ENCODE measurements at regions not wholly inside any gene's neighbourhood (a gene's known extent, or its start where the extent isn't known, plus 50 kb on each side); places are given as distances from the start of the nearest gene placed in this dataset.

DNA sequence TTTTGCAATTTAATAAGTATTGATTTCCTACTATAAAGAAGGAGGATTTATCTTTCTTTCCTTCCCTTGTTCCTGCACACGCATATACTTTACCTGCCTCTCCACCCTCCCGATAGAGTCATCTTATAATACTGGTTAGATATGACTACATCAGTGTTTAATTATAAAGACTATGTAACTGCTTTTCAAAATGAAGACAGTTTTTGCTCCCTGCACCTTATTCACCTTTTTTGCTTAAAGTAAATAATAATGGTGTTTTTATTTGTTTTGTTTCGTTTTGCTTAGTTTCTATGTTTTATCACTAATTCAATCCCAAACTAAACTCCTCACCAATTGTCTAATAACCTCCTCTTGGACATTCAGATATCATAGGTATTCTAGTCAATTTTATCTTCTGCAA is 101.9 kb upstream of the RORA start:
- intact Hi-C loops (cut with DNase I; ENCODE audit: low total_unique reads) = no loop called here
- no peaks in the 10 kb centered on the region for H3K4me1 ChIP-seq
- no peak overlapping the region for H3K27ac ChIP-seq
- TF ChIP-seq, protein P1, sequence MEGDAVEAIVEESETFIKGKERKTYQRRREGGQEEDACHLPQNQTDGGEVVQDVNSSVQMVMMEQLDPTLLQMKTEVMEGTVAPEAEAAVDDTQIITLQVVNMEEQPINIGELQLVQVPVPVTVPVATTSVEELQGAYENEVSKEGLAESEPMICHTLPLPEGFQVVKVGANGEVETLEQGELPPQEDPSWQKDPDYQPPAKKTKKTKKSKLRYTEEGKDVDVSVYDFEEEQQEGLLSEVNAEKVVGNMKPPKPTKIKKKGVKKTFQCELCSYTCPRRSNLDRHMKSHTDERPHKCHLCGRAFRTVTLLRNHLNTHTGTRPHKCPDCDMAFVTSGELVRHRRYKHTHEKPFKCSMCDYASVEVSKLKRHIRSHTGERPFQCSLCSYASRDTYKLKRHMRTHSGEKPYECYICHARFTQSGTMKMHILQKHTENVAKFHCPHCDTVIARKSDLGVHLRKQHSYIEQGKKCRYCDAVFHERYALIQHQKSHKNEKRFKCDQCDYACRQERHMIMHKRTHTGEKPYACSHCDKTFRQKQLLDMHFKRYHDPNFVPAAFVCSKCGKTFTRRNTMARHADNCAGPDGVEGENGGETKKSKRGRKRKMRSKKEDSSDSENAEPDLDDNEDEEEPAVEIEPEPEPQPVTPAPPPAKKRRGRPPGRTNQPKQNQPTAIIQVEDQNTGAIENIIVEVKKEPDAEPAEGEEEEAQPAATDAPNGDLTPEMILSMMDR (IDR thresholded peaks at IDR 0.05) = no peak
- H3K4me3 ChIP-seq = no peak overlapping the region
- WGBS, 2 donors = 91 to 94% methylated on average over 3 of the region's 3 CpGs
- no peak for DNase-seq
- no peaks in the 10 kb centered on the region for H3K9me3 ChIP-seq
- no peaks in the 10 kb centered on the region for H3K27me3 ChIP-seq
- no peaks in the 10 kb centered on the region for H3K36me3 ChIP-seq (ENCODE audit: low read depth, missing control alignments)

DNA sequence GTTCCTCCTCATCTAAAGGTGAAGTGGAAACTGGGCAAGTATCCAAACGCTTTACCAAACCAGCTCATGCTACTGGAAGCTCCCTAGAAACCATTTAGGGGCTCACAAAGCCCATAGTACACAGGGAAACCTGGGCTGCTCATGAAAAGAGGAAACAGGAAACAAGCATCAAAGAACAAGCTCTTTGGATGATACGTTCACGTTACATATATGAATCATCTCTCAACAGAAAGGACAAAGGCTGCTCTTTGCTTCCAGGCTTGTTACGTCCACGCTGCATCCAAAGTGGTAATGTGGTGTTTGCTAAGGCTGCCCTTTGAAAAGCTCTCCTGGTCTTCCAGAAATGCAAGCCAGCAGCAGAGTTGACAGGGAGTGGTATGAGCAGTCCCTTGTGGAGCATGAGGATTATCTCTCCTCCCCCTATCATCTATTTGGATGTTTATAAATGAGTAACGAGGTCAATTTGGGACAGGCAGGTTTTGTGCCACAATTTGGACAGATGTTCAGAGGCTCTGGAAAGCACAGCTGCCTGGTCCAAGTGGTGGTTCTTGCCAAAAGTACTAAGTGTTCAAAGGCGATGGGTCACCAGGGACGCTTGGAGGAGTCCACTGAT is 98.0 kb upstream of the RORA start:
- no peaks in the 10 kb centered on the region for H3K36me3 ChIP-seq (ENCODE audit: low read depth, missing control alignments)
- H3K27me3 ChIP-seq = no peaks in the 10 kb centered on the region
- H3K4me3 ChIP-seq = no peak overlapping the region
- no peaks in the 10 kb centered on the region for H3K9me3 ChIP-seq
- WGBS, 2 donors = 51 to 55% methylated on average over 8 of the region's 8 CpGs
- DNase-seq = peak; percentile 51
- intact Hi-C loops (cut with DNase I; ENCODE audit: low total_unique reads) = no loop called here
- peak overlapping the region in 1 of 2 donors; percentile 36 for H3K27ac ChIP-seq
- H3K4me1 ChIP-seq = no peaks in the 10 kb centered on the region
- TF ChIP-seq, protein P1 (IDR thresholded peaks at IDR 0.05) = no peak
- TF ChIP-seq POLR2A (IDR thresholded peaks at IDR 0.05) = no peak

DNA sequence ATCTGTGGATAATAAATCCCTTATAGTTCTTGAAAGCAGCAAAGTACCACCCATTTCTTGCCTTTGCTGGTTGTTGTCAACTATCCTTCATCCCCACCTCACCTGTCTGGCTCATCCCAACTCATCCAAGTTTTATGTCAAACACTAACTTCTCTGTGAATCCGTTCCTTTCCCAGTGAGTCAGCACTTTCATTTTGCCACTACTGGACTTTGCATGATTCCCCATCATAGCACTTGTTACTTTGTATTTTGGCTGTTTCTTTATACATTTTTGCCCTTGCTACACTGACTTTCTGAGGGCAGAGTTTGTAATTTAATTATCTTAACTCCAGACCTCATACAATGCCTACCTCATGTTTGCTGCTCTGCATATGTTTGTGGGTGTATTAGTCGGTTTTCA is 90.8 kb upstream of the RORA start:
- 71 to 88% methylated on average over 2 of the region's 2 CpGs for WGBS, 2 donors
- no peaks in the 10 kb centered on the region for H3K4me1 ChIP-seq
- H3K36me3 ChIP-seq (ENCODE audit: low read depth, missing control alignments) = no peaks in the 10 kb centered on the region
- no peak overlapping the region for H3K4me3 ChIP-seq
- H3K27ac ChIP-seq = no peak overlapping the region
- TF ChIP-seq POLR2A (IDR thresholded peaks at IDR 0.05) = no peak
- TF ChIP-seq, protein P1 (IDR thresholded peaks at IDR 0.05) = no peak
- H3K27me3 ChIP-seq = no peaks in the 10 kb centered on the region
- intact Hi-C loops (cut with DNase I; ENCODE audit: low total_unique reads) = no loop called here
- DNase-seq = no peak
- no peaks in the 10 kb centered on the region for H3K9me3 ChIP-seq

DNA sequence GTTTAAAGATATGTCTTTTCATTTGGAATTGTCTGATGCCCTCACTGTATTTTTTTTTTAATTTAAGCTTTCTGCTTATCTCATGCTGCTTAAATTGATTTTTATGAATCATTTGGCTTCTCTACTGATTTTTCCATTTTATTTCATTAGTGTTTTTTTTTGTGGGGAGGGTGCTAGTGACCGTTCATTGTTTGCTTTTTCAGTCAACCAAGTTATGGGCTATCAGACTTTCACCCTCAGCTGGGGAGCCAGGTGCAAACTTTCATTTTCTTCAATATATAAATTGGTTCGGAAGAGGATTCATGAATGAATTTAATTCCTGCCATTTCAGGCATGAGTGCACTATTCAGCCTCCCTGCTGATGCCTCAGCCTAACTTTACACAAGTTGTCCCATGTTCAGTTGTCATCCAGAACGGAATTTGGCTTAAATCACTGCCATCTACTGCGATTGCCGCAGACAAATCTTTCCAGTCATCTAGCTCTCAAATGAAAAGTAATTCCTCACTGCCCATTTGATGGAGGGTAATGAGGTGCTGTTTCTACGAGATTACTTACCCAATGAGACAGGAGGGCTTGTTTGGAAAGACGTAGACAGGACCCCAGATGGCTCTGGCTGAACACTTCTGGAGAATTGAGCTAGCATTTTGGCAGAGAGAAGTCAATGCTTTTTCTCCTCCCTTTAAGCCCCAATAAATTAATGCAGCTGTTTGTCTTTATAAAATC is 89.9 kb upstream of the RORA start:
- Histone ChIP-seq H3K27me3 (no peaks in the 10 kb centered on the region), H3K27ac (no peak overlapping the region), H3K9me3 (no peaks in the 10 kb centered on the region), H3K4me3 (no peak overlapping the region), H3K4me1 (no peaks in the 10 kb centered on the region), H3K36me3 (ENCODE audit: low read depth, missing control alignments) (no peaks in the 10 kb centered on the region)
- TF ChIP-seq, protein P1 (IDR thresholded peaks at IDR 0.05) = no peak
- no peak for TF ChIP-seq POLR2A (IDR thresholded peaks at IDR 0.05)
- no peak for DNase-seq
- intact Hi-C loops (cut with DNase I; ENCODE audit: low total_unique reads) = no loop called here
- 90% methylated on average over 7 of the region's 7 CpGs for WGBS, 2 donors

DNA sequence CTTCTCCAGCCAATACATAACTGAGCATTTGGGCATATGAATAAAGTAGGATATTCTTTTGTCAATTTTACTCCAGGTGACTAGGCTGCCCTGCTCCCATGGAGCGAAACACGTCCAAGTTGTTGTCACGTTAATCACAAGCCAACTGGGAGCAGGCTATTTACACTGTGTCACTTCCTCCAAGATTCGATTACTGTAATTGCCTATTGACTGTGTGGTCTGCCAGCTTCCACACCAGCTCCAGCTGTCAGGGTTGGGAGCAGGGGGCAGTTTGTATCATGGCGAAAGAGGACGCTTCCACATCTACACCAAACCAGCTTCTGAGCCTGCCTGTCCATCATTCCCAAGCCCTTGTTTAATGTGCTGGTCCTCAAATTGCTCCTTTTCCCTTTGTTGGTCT is 89.2 kb upstream of the RORA start:
- DNase-seq = no peak
- H3K36me3 ChIP-seq (ENCODE audit: low read depth, missing control alignments) = no peaks in the 10 kb centered on the region
- TF ChIP-seq POLR2A (IDR thresholded peaks at IDR 0.05) = no peak
- TF ChIP-seq, protein P1 (IDR thresholded peaks at IDR 0.05) = no peak
- WGBS, 2 donors = 80 to 92% methylated on average over 6 of the region's 6 CpGs
- H3K4me3 ChIP-seq = no peak overlapping the region
- H3K4me1 ChIP-seq = no peaks in the 10 kb centered on the region
- H3K27ac ChIP-seq = no peak overlapping the region
- no peaks in the 10 kb centered on the region for H3K9me3 ChIP-seq
- no peaks in the 10 kb centered on the region for H3K27me3 ChIP-seq
- intact Hi-C loops (cut with DNase I; ENCODE audit: low total_unique reads) = no loop called here
